SK-N-SH treated with all-trans-retinoic acid at 6 μM for 48 hours (cell line): ENCODE measurements at regions not wholly inside any gene's neighbourhood (a gene's known extent, or its start where the extent isn't known, plus 50 kb on each side); places are given as distances from the start of the nearest gene placed in this dataset.

Experiments
- ATAC-seq: fragments of 200-7000 bp; cut with Tn5 transposase; 3 replicates; pipeline ENCODE4 v1.9.1; 2020; ENCODE audit warnings: mild to moderate bottlenecking, moderate library complexity
- ARNTL ChIP-seq: fragments of 450-650 bp; formaldehyde crosslinking; IDR thresholded peaks from 2 replicates; pipeline ENCODE4 v1.5.0; 2020; ENCODE audit warnings: low read depth, mild to moderate bottlenecking, moderate library complexity, borderline replicate concordance
- CSDC2 ChIP-seq: fragments of 250-450 bp; sonication (Bioruptor Pico); IDR thresholded peaks from 2 replicates; pipeline ENCODE4 v1.5.0; 2020; ENCODE audit warnings: mild to moderate bottlenecking, moderate library complexity
- ESRRG ChIP-seq: fragments of 250-450 bp; sonication (Bioruptor Pico); IDR thresholded peaks from 2 replicates; pipeline ENCODE4 v1.6.1; 2021; ENCODE audit warnings: mild to moderate bottlenecking
- GLIS3 ChIP-seq: fragments of 250-450 bp; sonication (Bioruptor Pico); IDR thresholded peaks from 2 replicates; pipeline ENCODE4 v1.5.0; 2020; ENCODE audit warnings: mild to moderate bottlenecking, moderate library complexity
- PPARA ChIP-seq: fragments of 250-450 bp; sonication (Bioruptor Pico); IDR thresholded peaks from 2 replicates; pipeline ENCODE4 v1.5.0; 2020; ENCODE audit warnings: mild to moderate bottlenecking, borderline replicate concordance
- RARB ChIP-seq: fragments of 250-450 bp; sonication (Bioruptor Pico); IDR thresholded peaks from 2 replicates; pipeline ENCODE4 v1.8.0; 2021; ENCODE audit warnings: mild to moderate bottlenecking, moderate library complexity
- SNAI2 ChIP-seq: fragments of 250-450 bp; sonication (Bioruptor Pico); IDR thresholded peaks from 2 replicates; pipeline ENCODE4 v1.5.0; 2020; ENCODE audit warnings: mild to moderate bottlenecking, moderate library complexity
- TOX ChIP-seq: fragments of 250-450 bp; sonication (Bioruptor Pico); IDR thresholded peaks from 2 replicates; pipeline ENCODE4 v1.8.0; 2021; ENCODE audit warnings: mild to moderate bottlenecking, moderate library complexity, borderline replicate concordance
- ZC3H10 ChIP-seq: fragments of 250-450 bp; sonication (Bioruptor Pico); IDR thresholded peaks from 2 replicates; pipeline ENCODE4 v1.5.1; 2021; ENCODE audit warnings: mild to moderate bottlenecking, moderate library complexity
- ZFP3 ChIP-seq: fragments of 250-450 bp; sonication (Bioruptor Pico); IDR thresholded peaks from 2 replicates; pipeline ENCODE4 v1.5.0; 2020; ENCODE audit warnings: mild to moderate bottlenecking, moderate library complexity
- ZFP30 ChIP-seq: fragments of 450-650 bp; formaldehyde crosslinking; IDR thresholded peaks from 2 replicates; pipeline ENCODE4 v1.5.0; 2022; ENCODE audit warnings: mild to moderate bottlenecking, moderate library complexity
- ZNF565 ChIP-seq: fragments of 450-650 bp; formaldehyde crosslinking; conservative IDR thresholded peaks from 2 replicates; pipeline ENCODE4 v1.5.0; 2020; ENCODE audit warnings: low read depth, mild to moderate bottlenecking, moderate library complexity
- ZNF8 ChIP-seq: fragments of 450-650 bp; formaldehyde crosslinking; IDR thresholded peaks from 2 replicates; pipeline ENCODE4 v1.5.0; 2020; ENCODE audit warnings: mild to moderate bottlenecking, moderate library complexity
- TF ChIP-seq, protein P1 (sequence below): fragments of 250-450 bp; sonication (Bioruptor Pico); IDR thresholded peaks from 2 replicates; pipeline ENCODE4 v1.5.0; 2020; ENCODE audit warnings: mild to moderate bottlenecking, moderate library complexity
- TF ChIP-seq, protein P2 (sequence below): fragments of 250-450 bp; sonication (Bioruptor Pico); IDR thresholded peaks from 2 replicates; pipeline ENCODE4 v1.5.1; 2020; ENCODE audit warnings: low read depth, mild to moderate bottlenecking, moderate library complexity
- TF ChIP-seq, protein P3 (sequence below): fragments of 250-450 bp; sonication (Bioruptor Pico); IDR thresholded peaks from 2 replicates; pipeline ENCODE4 v1.5.1; 2021; ENCODE audit warnings: mild to moderate bottlenecking, moderate library complexity
- TF ChIP-seq, protein P4 (sequence below): fragments of 250-450 bp; sonication (Bioruptor Pico); IDR thresholded peaks from 2 replicates; pipeline ENCODE4 v1.8.0; 2020; ENCODE audit warnings: mild to moderate bottlenecking, moderate library complexity, borderline replicate concordance
- TF ChIP-seq, protein P5 (sequence below): fragments of 250-450 bp; sonication (Bioruptor Pico); IDR thresholded peaks from 2 replicates; pipeline ENCODE4 v1.8.0; 2021; ENCODE audit warnings: low read depth, mild to moderate bottlenecking, moderate library complexity, borderline replicate concordance

DNA sequence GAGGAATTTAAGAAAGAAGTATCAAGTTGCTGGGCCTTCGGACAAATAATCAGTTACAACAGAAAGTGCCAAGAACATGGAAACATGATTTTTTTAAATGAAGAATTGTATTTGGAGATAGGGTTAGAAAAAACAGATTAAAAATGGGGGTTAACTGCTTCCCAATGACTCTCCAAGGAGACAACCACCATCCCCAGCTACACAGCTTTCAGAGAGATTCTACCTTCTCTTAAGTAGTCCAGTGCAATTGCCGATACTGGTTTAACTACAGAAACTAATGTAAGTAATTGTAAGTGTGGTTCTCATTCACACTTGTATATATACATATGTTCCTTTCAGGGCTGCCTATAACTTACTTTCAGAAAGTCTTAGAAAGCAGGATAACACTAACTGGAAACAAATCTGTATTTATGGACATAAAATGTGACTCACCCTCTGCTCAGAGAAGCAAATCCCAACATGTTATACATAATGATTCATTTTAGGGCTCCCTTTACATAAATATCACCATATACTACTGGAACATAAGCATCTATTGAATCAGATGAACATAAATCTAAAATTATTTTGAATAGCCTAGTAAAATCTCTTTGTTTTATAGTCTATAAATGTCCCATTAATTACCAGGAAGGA, 248.9 kb upstream of the UGT8 start:
- TF ChIP-seq ZFP3 (CRISPR knock-in tag) (no peak), ZFP30 (no peak), TOX (CRISPR knock-in tag) (no peak), CSDC2 (no peak), SNAI2 (CRISPR knock-in tag) (no peak), PPARA (CRISPR knock-in tag) (no peak), ESRRG (CRISPR knock-in tag) (no peak), ZC3H10 (CRISPR knock-in tag) (no peak), ZNF8 (no peak), ARNTL (CRISPR knock-in tag) (no peak)
- TF ChIP-seq, protein P1, sequence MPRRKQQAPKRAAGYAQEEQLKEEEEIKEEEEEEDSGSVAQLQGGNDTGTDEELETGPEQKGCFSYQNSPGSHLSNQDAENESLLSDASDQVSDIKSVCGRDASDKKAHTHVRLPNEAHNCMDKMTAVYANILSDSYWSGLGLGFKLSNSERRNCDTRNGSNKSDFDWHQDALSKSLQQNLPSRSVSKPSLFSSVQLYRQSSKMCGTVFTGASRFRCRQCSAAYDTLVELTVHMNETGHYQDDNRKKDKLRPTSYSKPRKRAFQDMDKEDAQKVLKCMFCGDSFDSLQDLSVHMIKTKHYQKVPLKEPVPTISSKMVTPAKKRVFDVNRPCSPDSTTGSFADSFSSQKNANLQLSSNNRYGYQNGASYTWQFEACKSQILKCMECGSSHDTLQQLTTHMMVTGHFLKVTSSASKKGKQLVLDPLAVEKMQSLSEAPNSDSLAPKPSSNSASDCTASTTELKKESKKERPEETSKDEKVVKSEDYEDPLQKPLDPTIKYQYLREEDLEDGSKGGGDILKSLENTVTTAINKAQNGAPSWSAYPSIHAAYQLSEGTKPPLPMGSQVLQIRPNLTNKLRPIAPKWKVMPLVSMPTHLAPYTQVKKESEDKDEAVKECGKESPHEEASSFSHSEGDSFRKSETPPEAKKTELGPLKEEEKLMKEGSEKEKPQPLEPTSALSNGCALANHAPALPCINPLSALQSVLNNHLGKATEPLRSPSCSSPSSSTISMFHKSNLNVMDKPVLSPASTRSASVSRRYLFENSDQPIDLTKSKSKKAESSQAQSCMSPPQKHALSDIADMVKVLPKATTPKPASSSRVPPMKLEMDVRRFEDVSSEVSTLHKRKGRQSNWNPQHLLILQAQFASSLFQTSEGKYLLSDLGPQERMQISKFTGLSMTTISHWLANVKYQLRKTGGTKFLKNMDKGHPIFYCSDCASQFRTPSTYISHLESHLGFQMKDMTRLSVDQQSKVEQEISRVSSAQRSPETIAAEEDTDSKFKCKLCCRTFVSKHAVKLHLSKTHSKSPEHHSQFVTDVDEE (CRISPR knock-in tag) = no peak
- TF ChIP-seq, protein P2, sequence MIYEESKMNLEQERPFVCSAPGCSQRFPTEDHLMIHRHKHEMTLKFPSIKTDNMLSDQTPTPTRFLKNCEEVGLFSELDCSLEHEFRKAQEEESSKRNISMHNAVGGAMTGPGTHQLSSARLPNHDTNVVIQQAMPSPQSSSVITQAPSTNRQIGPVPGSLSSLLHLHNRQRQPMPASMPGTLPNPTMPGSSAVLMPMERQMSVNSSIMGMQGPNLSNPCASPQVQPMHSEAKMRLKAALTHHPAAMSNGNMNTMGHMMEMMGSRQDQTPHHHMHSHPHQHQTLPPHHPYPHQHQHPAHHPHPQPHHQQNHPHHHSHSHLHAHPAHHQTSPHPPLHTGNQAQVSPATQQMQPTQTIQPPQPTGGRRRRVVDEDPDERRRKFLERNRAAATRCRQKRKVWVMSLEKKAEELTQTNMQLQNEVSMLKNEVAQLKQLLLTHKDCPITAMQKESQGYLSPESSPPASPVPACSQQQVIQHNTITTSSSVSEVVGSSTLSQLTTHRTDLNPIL (CRISPR knock-in tag) = no peak
- TF ChIP-seq, protein P3, sequence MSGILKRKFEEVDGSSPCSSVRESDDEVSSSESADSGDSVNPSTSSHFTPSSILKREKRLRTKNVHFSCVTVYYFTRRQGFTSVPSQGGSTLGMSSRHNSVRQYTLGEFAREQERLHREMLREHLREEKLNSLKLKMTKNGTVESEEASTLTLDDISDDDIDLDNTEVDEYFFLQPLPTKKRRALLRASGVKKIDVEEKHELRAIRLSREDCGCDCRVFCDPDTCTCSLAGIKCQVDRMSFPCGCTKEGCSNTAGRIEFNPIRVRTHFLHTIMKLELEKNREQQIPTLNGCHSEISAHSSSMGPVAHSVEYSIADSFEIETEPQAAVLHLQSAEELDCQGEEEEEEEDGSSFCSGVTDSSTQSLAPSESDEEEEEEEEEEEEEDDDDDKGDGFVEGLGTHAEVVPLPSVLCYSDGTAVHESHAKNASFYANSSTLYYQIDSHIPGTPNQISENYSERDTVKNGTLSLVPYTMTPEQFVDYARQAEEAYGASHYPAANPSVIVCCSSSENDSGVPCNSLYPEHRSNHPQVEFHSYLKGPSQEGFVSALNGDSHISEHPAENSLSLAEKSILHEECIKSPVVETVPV (CRISPR knock-in tag) = no peak
- TF ChIP-seq, protein P4, sequence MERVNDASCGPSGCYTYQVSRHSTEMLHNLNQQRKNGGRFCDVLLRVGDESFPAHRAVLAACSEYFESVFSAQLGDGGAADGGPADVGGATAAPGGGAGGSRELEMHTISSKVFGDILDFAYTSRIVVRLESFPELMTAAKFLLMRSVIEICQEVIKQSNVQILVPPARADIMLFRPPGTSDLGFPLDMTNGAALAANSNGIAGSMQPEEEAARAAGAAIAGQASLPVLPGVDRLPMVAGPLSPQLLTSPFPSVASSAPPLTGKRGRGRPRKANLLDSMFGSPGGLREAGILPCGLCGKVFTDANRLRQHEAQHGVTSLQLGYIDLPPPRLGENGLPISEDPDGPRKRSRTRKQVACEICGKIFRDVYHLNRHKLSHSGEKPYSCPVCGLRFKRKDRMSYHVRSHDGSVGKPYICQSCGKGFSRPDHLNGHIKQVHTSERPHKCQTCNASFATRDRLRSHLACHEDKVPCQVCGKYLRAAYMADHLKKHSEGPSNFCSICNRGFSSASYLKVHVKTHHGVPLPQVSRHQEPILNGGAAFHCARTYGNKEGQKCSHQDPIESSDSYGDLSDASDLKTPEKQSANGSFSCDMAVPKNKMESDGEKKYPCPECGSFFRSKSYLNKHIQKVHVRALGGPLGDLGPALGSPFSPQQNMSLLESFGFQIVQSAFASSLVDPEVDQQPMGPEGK (CRISPR knock-in tag) = no peak
- peak; percentile 82 for ATAC-seq

DNA sequence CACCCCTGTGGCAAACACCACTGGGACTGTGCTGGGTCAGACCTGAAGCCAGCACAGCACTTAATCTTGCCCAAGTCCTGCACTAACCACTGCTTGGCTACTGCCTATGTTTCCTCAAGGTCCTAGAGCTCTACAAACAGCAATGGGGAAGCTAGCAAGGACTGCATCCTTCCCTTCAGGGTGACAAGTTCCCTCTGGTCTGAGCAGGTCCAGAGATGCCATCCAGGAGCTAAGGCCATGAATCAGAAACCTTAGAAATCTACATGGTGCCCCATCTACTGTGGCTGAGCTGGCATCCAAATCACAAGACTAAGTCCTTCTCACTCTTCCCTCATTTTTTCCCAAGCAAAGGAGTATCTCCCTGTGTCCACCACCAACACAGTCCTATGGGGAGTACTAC, 239.7 kb upstream of the UGT8 start:
- TF ChIP-seq, protein P4 (CRISPR knock-in tag) = no peak
- TF ChIP-seq, protein P5, sequence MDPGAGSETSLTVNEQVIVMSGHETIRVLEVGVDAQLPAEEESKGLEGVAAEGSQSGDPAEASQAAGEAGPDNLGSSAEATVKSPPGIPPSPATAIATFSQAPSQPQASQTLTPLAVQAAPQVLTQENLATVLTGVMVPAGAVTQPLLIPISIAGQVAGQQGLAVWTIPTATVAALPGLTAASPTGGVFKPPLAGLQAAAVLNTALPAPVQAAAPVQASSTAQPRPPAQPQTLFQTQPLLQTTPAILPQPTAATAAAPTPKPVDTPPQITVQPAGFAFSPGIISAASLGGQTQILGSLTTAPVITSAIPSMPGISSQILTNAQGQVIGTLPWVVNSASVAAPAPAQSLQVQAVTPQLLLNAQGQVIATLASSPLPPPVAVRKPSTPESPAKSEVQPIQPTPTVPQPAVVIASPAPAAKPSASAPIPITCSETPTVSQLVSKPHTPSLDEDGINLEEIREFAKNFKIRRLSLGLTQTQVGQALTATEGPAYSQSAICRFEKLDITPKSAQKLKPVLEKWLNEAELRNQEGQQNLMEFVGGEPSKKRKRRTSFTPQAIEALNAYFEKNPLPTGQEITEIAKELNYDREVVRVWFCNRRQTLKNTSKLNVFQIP (CRISPR knock-in tag) = no peak
- TF ChIP-seq ESRRG (CRISPR knock-in tag) (no peak), ZNF565 (CRISPR knock-in tag) (no peak), RARB (CRISPR knock-in tag) (no peak), GLIS3 (CRISPR knock-in tag) (no peak), TOX (CRISPR knock-in tag) (no peak), ZFP3 (CRISPR knock-in tag) (no peak)
- TF ChIP-seq, protein P3 (CRISPR knock-in tag) = no peak
- TF ChIP-seq, protein P2 (CRISPR knock-in tag) = no peak
- ATAC-seq = no peak
